ENCODE measurements at regions not wholly inside any gene's neighbourhood (a gene's known extent, or its start where the extent isn't known, plus 50 kb on each side); places are given as distances from the start of the nearest gene placed in this dataset.

DNA sequence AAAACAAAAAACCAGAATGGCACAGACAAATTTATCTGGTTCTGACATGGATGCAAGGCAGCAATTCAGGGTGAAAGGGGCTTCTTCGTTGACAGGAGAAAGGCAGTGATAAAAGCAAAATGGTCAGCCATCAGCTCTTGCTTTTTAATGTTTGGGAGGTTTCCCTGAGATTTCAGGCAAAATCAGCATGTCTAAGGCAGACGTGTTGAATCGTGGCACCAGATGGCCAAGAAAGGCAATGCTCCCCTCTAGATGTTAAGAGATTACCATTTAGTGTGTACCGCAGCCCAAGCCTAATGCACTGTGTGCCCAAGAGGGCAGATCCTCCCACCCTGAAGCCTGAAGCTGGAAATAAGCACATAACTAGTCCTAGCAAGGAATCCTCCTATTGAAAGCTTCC, 88.8 kb upstream of the GALNT18 start:
- Histone ChIP-seq H3K4me3 (ENCODE audit: low read length) (no peak overlapping the region), H3F3A (ENCODE audit: low read length, unreplicated experiment) (no peaks in the 10 kb centered on the region), H3K4me2 (ENCODE audit: low read length) (no peak overlapping the region), H3K27me3 (ENCODE audit: low read length) (no peaks in the 10 kb centered on the region), H3K27ac (ENCODE audit: low read length) (no peak overlapping the region), H4K20me1 (ENCODE audit: low read length) (no peaks in the 10 kb centered on the region), H3K9ac (ENCODE audit: low read length) (no peak overlapping the region), H3K36me3 (ENCODE audit: low read depth, low read length) (no peaks in the 10 kb centered on the region), H3K79me2 (ENCODE audit: low read length) (no peaks in the 10 kb centered on the region), H3K9me2 (replicated peaks; ENCODE audit: low read length) (no peaks in the 10 kb centered on the region), H2AFZ (ENCODE audit: low read length) (no peak overlapping the region), H3K9me3 (ENCODE audit: low read length) (no peaks in the 10 kb centered on the region), H3K4me1 (ENCODE audit: insufficient read depth, low read length) (peaks cover 5% of the 10 kb centered on the region; the same call in 1 of the 2 replicates)
- TF ChIP-seq, protein P1, sequence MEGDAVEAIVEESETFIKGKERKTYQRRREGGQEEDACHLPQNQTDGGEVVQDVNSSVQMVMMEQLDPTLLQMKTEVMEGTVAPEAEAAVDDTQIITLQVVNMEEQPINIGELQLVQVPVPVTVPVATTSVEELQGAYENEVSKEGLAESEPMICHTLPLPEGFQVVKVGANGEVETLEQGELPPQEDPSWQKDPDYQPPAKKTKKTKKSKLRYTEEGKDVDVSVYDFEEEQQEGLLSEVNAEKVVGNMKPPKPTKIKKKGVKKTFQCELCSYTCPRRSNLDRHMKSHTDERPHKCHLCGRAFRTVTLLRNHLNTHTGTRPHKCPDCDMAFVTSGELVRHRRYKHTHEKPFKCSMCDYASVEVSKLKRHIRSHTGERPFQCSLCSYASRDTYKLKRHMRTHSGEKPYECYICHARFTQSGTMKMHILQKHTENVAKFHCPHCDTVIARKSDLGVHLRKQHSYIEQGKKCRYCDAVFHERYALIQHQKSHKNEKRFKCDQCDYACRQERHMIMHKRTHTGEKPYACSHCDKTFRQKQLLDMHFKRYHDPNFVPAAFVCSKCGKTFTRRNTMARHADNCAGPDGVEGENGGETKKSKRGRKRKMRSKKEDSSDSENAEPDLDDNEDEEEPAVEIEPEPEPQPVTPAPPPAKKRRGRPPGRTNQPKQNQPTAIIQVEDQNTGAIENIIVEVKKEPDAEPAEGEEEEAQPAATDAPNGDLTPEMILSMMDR (conservative IDR thresholded peaks at IDR 0.05; ENCODE audit: low read depth, low read length): no peak
- no peak for TF ChIP-seq EZH2 (IDR thresholded peaks at IDR 0.05; ENCODE audit: low read length, unreplicated experiment)
- no peak for TF ChIP-seq EZH2phosphoT487 (IDR thresholded peaks at IDR 0.05; ENCODE audit: borderline replicate concordance, low read length)
- POLR2A ChIA-PET (ENCODE audit: unreplicated experiment): no interaction called here
- ATAC-seq: no peak
- BruUV-seq (replicated peaks): no TSS peak
- CTCF ChIA-PET: no interaction called here
- DNase-seq: no peak
- intact Hi-C loops (cut with micrococcal nuclease): no loop called here

DNA sequence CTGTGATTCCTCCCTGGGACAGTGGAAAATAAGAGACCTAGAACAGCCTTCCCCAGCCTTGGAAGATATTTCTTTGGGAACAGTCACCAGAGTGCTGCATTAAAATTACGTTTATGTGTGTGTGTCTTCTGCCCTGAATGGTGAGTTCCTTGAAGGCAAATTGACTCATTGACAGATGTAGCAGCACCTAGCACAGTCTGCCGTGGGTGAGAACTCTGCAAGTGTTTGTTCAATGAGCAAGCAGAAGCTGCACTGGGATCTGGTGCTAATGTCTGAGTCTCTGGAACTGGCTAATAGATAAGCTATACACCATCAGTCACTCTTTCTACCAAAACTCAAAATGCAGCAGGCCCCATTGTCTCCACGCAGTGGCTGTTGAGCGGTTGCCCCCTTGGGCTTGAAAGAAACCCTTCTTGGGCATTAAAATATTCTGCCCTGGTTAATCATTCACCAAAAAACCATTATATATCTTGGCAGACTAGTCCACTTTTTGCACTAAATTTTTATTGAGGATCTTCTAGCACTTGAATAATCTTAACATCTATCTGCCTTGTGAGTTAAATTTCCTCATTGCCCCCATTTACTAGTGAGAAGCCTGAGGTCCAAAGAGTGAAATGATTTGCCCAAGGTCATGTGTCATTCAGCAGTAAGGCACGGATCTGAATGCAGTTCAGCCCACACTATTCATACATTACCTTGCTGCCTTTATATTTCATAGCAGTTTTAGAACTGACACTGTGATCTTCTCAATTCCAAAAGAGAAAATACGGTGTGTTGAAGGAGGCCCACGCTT, 87.8 kb upstream of the GALNT18 start:
- Histone ChIP-seq H3K4me2 (ENCODE audit: low read length) (no peak overlapping the region), H3K79me2 (ENCODE audit: low read length) (no peaks in the 10 kb centered on the region), H3K36me3 (ENCODE audit: low read depth, low read length) (no peaks in the 10 kb centered on the region), H3K27me3 (ENCODE audit: low read length) (no peaks in the 10 kb centered on the region), H3K9me2 (replicated peaks; ENCODE audit: low read length) (no peaks in the 10 kb centered on the region), H3K9ac (ENCODE audit: low read length) (no peak overlapping the region), H4K20me1 (ENCODE audit: low read length) (no peaks in the 10 kb centered on the region), H2AFZ (ENCODE audit: low read length) (no peak overlapping the region), H3K9me3 (ENCODE audit: low read length) (no peaks in the 10 kb centered on the region), H3F3A (ENCODE audit: low read length, unreplicated experiment) (no peaks in the 10 kb centered on the region), H3K4me3 (ENCODE audit: low read length) (no peak overlapping the region), H3K4me1 (ENCODE audit: insufficient read depth, low read length) (peaks cover 5% of the 10 kb centered on the region; the same call in 1 of the 2 replicates), H3K27ac (ENCODE audit: low read length) (no peak overlapping the region)
- ATAC-seq (peak; percentile 43), DNase-seq (peak; percentile 15)
- TF ChIP-seq EZH2 (IDR thresholded peaks at IDR 0.05; ENCODE audit: low read length, unreplicated experiment) (no peak), EZH2phosphoT487 (IDR thresholded peaks at IDR 0.05; ENCODE audit: borderline replicate concordance, low read length) (no peak)
- TF ChIP-seq, protein P1 (conservative IDR thresholded peaks at IDR 0.05; ENCODE audit: low read depth, low read length): no peak
- POLR2A ChIA-PET (ENCODE audit: unreplicated experiment): no interaction called here
- intact Hi-C loops (cut with micrococcal nuclease): no loop called here
- CTCF ChIA-PET: no interaction called here
- no TSS peak for BruUV-seq (replicated peaks)

DNA sequence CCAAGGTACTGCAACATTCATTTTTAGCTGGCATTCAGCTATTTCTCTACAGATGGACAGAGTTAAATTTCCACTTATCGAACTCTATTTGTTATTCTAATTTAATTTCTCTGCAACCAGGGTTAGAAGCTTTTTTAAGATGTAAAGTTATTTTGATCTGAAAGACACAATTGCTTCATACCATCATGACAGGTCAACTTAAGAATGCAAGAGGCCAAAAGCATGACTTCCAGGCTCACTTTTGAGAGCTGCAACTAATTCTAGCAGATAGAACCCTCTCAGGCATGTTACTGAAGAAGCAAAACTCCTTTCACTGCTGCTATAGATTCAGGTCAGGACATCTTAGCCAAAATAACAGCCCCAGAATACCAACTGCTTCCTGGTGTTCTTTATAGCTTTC, 86.5 kb upstream of the GALNT18 start:
- Histone ChIP-seq H3K4me2 (ENCODE audit: low read length) (no peak overlapping the region), H3F3A (ENCODE audit: low read length, unreplicated experiment) (no peaks in the 10 kb centered on the region), H3K79me2 (ENCODE audit: low read length) (no peaks in the 10 kb centered on the region), H4K20me1 (ENCODE audit: low read length) (no peaks in the 10 kb centered on the region), H3K36me3 (ENCODE audit: low read depth, low read length) (no peaks in the 10 kb centered on the region), H3K27ac (ENCODE audit: low read length) (no peak overlapping the region), H3K9ac (ENCODE audit: low read length) (no peak overlapping the region), H3K4me1 (ENCODE audit: insufficient read depth, low read length) (peaks cover 5% of the 10 kb centered on the region; the same call in 1 of the 2 replicates), H3K4me3 (ENCODE audit: low read length) (no peak overlapping the region), H3K9me2 (replicated peaks; ENCODE audit: low read length) (no peaks in the 10 kb centered on the region), H2AFZ (ENCODE audit: low read length) (no peak overlapping the region), H3K9me3 (ENCODE audit: low read length) (no peaks in the 10 kb centered on the region), H3K27me3 (ENCODE audit: low read length) (no peaks in the 10 kb centered on the region)
- DNase-seq: no peak
- no TSS peak for BruUV-seq (replicated peaks)
- POLR2A ChIA-PET (ENCODE audit: unreplicated experiment): no interaction called here
- intact Hi-C loops (cut with micrococcal nuclease): no loop called here
- CTCF ChIA-PET: no interaction called here
- no peak for ATAC-seq
- no peak for TF ChIP-seq EZH2 (IDR thresholded peaks at IDR 0.05; ENCODE audit: low read length, unreplicated experiment)
- TF ChIP-seq, protein P1 (conservative IDR thresholded peaks at IDR 0.05; ENCODE audit: low read depth, low read length): no peak
- no peak for TF ChIP-seq EZH2phosphoT487 (IDR thresholded peaks at IDR 0.05; ENCODE audit: borderline replicate concordance, low read length)
